ENCODE measurements at regions not wholly inside any gene's neighbourhood (a gene's known extent, or its start where the extent isn't known, plus 50 kb on each side); places are given as distances from the start of the nearest gene placed in this dataset.

GRCh38 chr4:19693936-19694570 is 557.7 kb upstream of the SLIT2 start:
- DNase-seq = no peak

- no peak for DNase-seq
These were observed 562.2 kb upstream of the SLIT2 start for GRCh38 chr4:19689511-19689910.

- DNase-seq = no peak
These were observed 565.2 kb upstream of the SLIT2 start for GRCh38 chr4:19686456-19686855.

- DNase-seq = peak; percentile 44
These were observed 567.6 kb upstream of the SLIT2 start for GRCh38 chr4:19684084-19684483.

- DNase-seq = no peak
These were observed 568.3 kb upstream of the SLIT2 start for GRCh38 chr4:19683426-19683825.

GRCh38 chr4:19677211-19677610 is 574.5 kb upstream of the SLIT2 start:
- no peak for DNase-seq

- no peak for DNase-seq
These were observed 576.4 kb upstream of the SLIT2 start for GRCh38 chr4:19675172-19675811.

GRCh38 chr4:19659101-19659500 is 592.6 kb upstream of the SLIT2 start:
- DNase-seq = no peak

- DNase-seq = no peak
These were observed 593.8 kb upstream of the SLIT2 start for GRCh38 chr4:19657856-19658255.

- DNase-seq = no peak
These were observed 596.0 kb upstream of the SLIT2 start for GRCh38 chr4:19655666-19656065.

- DNase-seq = no peak
These were observed 600.5 kb upstream of the SLIT2 start for GRCh38 chr4:19650903-19651864.

- no peak for DNase-seq
These were observed 606.1 kb upstream of the SLIT2 start for GRCh38 chr4:19645589-19645988.

GRCh38 chr4:19636451-19636850 is 615.3 kb upstream of the SLIT2 start:
- no peak for DNase-seq

GRCh38 chr4:19631814-19632213 is 619.9 kb upstream of the SLIT2 start:
- no peak for DNase-seq

- DNase-seq = no peak
These were observed 627.8 kb upstream of the SLIT2 start for GRCh38 chr4:19623866-19624265.

GRCh38 chr4:19615086-19615689 is 636.5 kb upstream of the SLIT2 start:
- DNase-seq = peak; percentile 96

- no peak for DNase-seq
These were observed 637.5 kb upstream of the SLIT2 start for GRCh38 chr4:19614171-19614570.

GRCh38 chr4:19596342-19596741 is 655.4 kb upstream of the SLIT2 start:
- DNase-seq = no peak

GRCh38 chr4:19592391-19592790 is 659.3 kb upstream of the SLIT2 start:
- no peak for DNase-seq

GRCh38 chr4:19583827-19584569 is 667.7 kb upstream of the SLIT2 start:
- no peak for DNase-seq

GRCh38 chr4:19580095-19580494 is 671.6 kb upstream of the SLIT2 start:
- DNase-seq = no peak

- no peak for DNase-seq
These were observed 672.1 kb upstream of the SLIT2 start for GRCh38 chr4:19579608-19580007.

GRCh38 chr4:19577097-19577496 is 674.6 kb upstream of the SLIT2 start:
- DNase-seq = no peak

Data from NCI-H510A treated with DMSO at 0.1 percent for 48 hours (cell line).